Heart left ventricle (tissue), 13 donors: ENCODE measurements at regions not wholly inside any gene's neighbourhood (a gene's known extent, or its start where the extent isn't known, plus 50 kb on each side); places are given as distances from the start of the nearest gene placed in this dataset.

Experiments used
- POLR2A ChIP-seq, 2 donors: fragments of 450-650 bp; IDR thresholded peaks; one replicate each; pipeline ENCODE4 v1.6.1; 2017; ENCODE audit warnings: antibody characterized with exemption in 2 of 2, mild to moderate bottlenecking in 2 of 2, moderate library complexity in 2 of 2
- TF ChIP-seq, protein P1 (sequence below), 12 donors: fragments of 200-600 bp; sonication (generic) in 4 of 12; IDR thresholded peaks; one replicate each; pipeline versions ENCODE4 v1.5.0 to v1.8.0; 2018 to 2022; ENCODE audit warnings: antibody characterized with exemption in 12 of 12, mild to moderate bottlenecking in 5 of 12
- donor health status: ischemic (EF 13 %, LVEDD 7.1; RV severe dilation, severe dysfunction).
- donor health status: DM: no; HTN: yes; CAD: no.
- donor health status: DM: no; HTN: no; CAD: no.
- donor health status: ischemic (EF 25% LVEDD 6.9; RV normal size, moderate dysfunction).
- donor health status: ischemic (EF 25% LVEDD 5.7; RV mildly dilated, moderate dysfunction).
- donor health status: ischemic (EF 35%, LVEDD 5.7; RV mildly dilated, moderate dysfunction).
- donor health status: nonischemic (EF 11% LVEDD 7.7; RV severe dilation, severe dysfunction).
- donor health status: DM: yes; HTN: yes; CAD: no.
- donor health status: PGD.
- donor health status: ischemic (EF 29% LVEDD 5.4; RV normal size, mild dysfunction).
- donor health status: nonischemic (EF 23%, LVEDD 6.1; RV moderate dilation, normal function).

DNA sequence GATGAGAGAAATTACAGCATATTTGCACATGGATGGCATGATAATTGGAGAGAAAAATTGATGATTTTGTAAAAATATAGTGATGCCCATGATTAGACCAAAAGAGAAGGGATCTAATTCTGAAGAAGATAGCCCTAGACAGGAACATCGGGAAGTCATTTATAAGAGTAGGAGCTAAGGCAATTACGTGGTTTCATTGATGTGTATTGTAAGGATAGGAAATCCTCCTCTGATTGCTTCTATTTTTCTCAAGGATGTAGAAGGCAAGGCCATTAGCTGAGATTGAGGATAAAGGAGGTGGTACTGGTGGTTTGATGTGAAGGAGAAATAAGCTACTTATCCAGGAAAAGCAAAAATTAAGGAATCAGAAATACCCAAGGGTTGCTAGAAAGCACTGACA is 176.5 kb upstream of the SOX11 start:
- no peak for TF ChIP-seq POLR2A (IDR thresholded peaks at IDR 0.05)
- TF ChIP-seq, protein P1, sequence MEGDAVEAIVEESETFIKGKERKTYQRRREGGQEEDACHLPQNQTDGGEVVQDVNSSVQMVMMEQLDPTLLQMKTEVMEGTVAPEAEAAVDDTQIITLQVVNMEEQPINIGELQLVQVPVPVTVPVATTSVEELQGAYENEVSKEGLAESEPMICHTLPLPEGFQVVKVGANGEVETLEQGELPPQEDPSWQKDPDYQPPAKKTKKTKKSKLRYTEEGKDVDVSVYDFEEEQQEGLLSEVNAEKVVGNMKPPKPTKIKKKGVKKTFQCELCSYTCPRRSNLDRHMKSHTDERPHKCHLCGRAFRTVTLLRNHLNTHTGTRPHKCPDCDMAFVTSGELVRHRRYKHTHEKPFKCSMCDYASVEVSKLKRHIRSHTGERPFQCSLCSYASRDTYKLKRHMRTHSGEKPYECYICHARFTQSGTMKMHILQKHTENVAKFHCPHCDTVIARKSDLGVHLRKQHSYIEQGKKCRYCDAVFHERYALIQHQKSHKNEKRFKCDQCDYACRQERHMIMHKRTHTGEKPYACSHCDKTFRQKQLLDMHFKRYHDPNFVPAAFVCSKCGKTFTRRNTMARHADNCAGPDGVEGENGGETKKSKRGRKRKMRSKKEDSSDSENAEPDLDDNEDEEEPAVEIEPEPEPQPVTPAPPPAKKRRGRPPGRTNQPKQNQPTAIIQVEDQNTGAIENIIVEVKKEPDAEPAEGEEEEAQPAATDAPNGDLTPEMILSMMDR (IDR thresholded peaks at IDR 0.05), result no peak
